ENCODE measurements at regions not wholly inside any gene's neighbourhood (a gene's known extent, or its start where the extent isn't known, plus 50 kb on each side); places are given as distances from the start of the nearest gene placed in this dataset.

GRCh38 chr6:156699935-156700334 is 77.2 kb upstream of the ARID1B start:
- TF ChIP-seq, protein P1, sequence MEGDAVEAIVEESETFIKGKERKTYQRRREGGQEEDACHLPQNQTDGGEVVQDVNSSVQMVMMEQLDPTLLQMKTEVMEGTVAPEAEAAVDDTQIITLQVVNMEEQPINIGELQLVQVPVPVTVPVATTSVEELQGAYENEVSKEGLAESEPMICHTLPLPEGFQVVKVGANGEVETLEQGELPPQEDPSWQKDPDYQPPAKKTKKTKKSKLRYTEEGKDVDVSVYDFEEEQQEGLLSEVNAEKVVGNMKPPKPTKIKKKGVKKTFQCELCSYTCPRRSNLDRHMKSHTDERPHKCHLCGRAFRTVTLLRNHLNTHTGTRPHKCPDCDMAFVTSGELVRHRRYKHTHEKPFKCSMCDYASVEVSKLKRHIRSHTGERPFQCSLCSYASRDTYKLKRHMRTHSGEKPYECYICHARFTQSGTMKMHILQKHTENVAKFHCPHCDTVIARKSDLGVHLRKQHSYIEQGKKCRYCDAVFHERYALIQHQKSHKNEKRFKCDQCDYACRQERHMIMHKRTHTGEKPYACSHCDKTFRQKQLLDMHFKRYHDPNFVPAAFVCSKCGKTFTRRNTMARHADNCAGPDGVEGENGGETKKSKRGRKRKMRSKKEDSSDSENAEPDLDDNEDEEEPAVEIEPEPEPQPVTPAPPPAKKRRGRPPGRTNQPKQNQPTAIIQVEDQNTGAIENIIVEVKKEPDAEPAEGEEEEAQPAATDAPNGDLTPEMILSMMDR (IDR thresholded peaks at IDR 0.05; ENCODE audit: low read length): no peak
- TF ChIP-seq EZH2 (optimal IDR thresholded peaks at IDR 0.05; ENCODE audit: low read depth, low read length): no peak
